ENCODE measurements at regions not wholly inside any gene's neighbourhood (a gene's known extent, or its start where the extent isn't known, plus 50 kb on each side); places are given as distances from the start of the nearest gene placed in this dataset.

- TF ChIP-seq POLR2A (IDR thresholded peaks at IDR 0.05) (no peak), CTCF (IDR thresholded peaks at IDR 0.05) (no peak)
These were observed 365.2 kb upstream of the JARID2 start for GRCh38 chr6:14880677-14881076.

Measured in body of pancreas (tissue), 4 donors.